Ureter (tissue), 1 donor: ENCODE measurements at regions not wholly inside any gene's neighbourhood (a gene's known extent, or its start where the extent isn't known, plus 50 kb on each side); places are given as distances from the start of the nearest gene placed in this dataset.

ENCODE experiments used
- DNase-seq: peaks from one replicate; pipeline ENCODE4 v3.0.0-alpha.2; 2020; ENCODE audit warnings: low spot score
- donor health status: DM: yes; HTN: yes; CAD: no.

GRCh38 chr20:21839982-21840381, 134.5 kb downstream of the PAX1 start:
- DNase-seq, result no peak

GRCh38 chr20:21836346-21836745, 130.9 kb downstream of the PAX1 start:
- DNase-seq, result no peak

- no peak for DNase-seq
These were observed 129.6 kb downstream of the PAX1 start for GRCh38 chr20:21835042-21835441.

GRCh38 chr20:21832442-21833385, 127.2 kb downstream of the PAX1 start:
- no peak for DNase-seq

- no peak for DNase-seq
These were observed 121.5 kb downstream of the PAX1 start for GRCh38 chr20:21826976-21827375.

- no peak for DNase-seq
These were observed 115.9 kb downstream of the PAX1 start for GRCh38 chr20:21821358-21821757.

- DNase-seq, result no peak
These were observed 115.2 kb downstream of the PAX1 start for GRCh38 chr20:21820688-21821087.

- no peak for DNase-seq
These were observed 114.6 kb downstream of the PAX1 start for GRCh38 chr20:21820045-21820444.

- DNase-seq, result no peak
These were observed 106.9 kb downstream of the PAX1 start for GRCh38 chr20:21812379-21812778.

GRCh38 chr20:21809961-21810523, 104.6 kb downstream of the PAX1 start:
- no peak for DNase-seq

- no peak for DNase-seq
These were observed 103.6 kb downstream of the PAX1 start for GRCh38 chr20:21808863-21809664.

GRCh38 chr20:21808139-21808538, 102.7 kb downstream of the PAX1 start:
- DNase-seq, result no peak

- no peak for DNase-seq
These were observed 99.3 kb downstream of the PAX1 start for GRCh38 chr20:21804802-21805201.

GRCh38 chr20:21801193-21801592, 95.7 kb downstream of the PAX1 start:
- DNase-seq, result no peak

- DNase-seq, result no peak
These were observed 92.9 kb downstream of the PAX1 start for GRCh38 chr20:21798384-21798783.

- DNase-seq, result no peak
These were observed 90.6 kb downstream of the PAX1 start for GRCh38 chr20:21796059-21796458.

GRCh38 chr20:21788082-21788481, 82.6 kb downstream of the PAX1 start:
- no peak for DNase-seq

GRCh38 chr20:21781446-21782075, 76.1 kb downstream of the PAX1 start:
- no peak for DNase-seq

GRCh38 chr20:21780528-21780927, 75.1 kb downstream of the PAX1 start:
- no peak for DNase-seq
